GM23338 (cell line): ENCODE measurements at regions not wholly inside any gene's neighbourhood (a gene's known extent, or its start where the extent isn't known, plus 50 kb on each side); places are given as distances from the start of the nearest gene placed in this dataset.

ENCODE experiments used
- CREB1 ChIP-seq: fragments of 250-450 bp; sonication (Bioruptor Pico); IDR thresholded peaks from 2 replicates; pipeline ENCODE4 v1.5.0; 2020; ENCODE audit warnings: low read depth, mild to moderate bottlenecking, moderate library complexity
- EZH2 ChIP-seq: fragments of 200-600 bp; sonication (generic); IDR thresholded peaks from one replicate; pipeline ENCODE4 v1.8.0; 2017; ENCODE audit warnings: antibody characterized with exemption, mild to moderate bottlenecking, low read depth; ENCODE audit not compliant: unreplicated experiment
- EZH2phosphoT487 ChIP-seq: fragments of 200-600 bp; sonication (generic); IDR thresholded peaks from one replicate; pipeline ENCODE4 v1.8.1; 2018; ENCODE audit warnings: antibody characterized with exemption; ENCODE audit not compliant: unreplicated experiment
- NANOG ChIP-seq: IDR thresholded peaks from 2 replicates; pipeline ENCODE4 v1.6.1; 2016; ENCODE audit warnings: antibody characterized with exemption, borderline replicate concordance
- POLR2AphosphoS5 ChIP-seq: IDR thresholded peaks from 2 replicates; pipeline ENCODE4 v1.6.1; 2016; ENCODE audit warnings: antibody characterized with exemption, low read depth
- STAT1 ChIP-seq: IDR thresholded peaks from one replicate; pipeline ENCODE4 v1.6.1; 2016; ENCODE audit warnings: antibody characterized with exemption; ENCODE audit not compliant: unreplicated experiment
- ZNF114 ChIP-seq: fragments of 250-450 bp; sonication (Bioruptor Pico); IDR thresholded peaks from 2 replicates; pipeline ENCODE4 v1.5.0; 2020; ENCODE audit warnings: mild to moderate bottlenecking, moderate library complexity
- TF ChIP-seq, protein P1 (sequence below), 2 experiments: fragments of 200-600 bp in 1 of 2; sonication (generic) in 1 of 2; conservative IDR thresholded peaks; 2 replicates each; pipeline versions ENCODE4 v1.5.1 to v1.6.1; 2016 to 2017; ENCODE audit warnings: antibody characterized with exemption in 2 of 2, low read depth in 2 of 2, mild to moderate bottlenecking in 2 of 2, moderate library complexity in 1 of 2
- TF ChIP-seq, protein P2 (sequence below): IDR thresholded peaks from 2 replicates; pipeline ENCODE4 v1.6.1; 2016; ENCODE audit warnings: antibody characterized with exemption
- TF ChIP-seq, protein P3 (sequence below): IDR thresholded peaks from one replicate; pipeline ENCODE4 v1.6.1; 2018; ENCODE audit warnings: antibody characterized with exemption; ENCODE audit not compliant: unreplicated experiment

DNA sequence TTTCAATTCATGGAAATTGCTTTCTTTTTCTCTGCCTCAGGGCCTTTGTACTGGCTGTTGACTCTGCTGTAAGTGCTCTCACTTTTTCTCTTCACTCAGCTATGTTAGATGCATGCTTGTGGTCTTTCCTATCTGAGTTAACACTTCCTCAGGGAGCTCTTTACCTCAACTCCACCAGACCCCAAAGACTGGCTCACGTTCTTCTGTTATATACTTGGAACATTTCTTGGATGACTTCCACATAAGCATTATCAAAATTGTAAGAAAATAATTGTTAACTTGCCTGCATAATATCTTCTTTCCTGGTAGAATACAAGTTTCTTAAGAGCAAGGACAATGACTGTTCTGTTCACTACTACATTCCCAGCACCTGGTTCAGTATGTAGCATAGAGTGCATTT, 455.9 kb downstream of the EBF1 start:
- TF ChIP-seq, protein P1, sequence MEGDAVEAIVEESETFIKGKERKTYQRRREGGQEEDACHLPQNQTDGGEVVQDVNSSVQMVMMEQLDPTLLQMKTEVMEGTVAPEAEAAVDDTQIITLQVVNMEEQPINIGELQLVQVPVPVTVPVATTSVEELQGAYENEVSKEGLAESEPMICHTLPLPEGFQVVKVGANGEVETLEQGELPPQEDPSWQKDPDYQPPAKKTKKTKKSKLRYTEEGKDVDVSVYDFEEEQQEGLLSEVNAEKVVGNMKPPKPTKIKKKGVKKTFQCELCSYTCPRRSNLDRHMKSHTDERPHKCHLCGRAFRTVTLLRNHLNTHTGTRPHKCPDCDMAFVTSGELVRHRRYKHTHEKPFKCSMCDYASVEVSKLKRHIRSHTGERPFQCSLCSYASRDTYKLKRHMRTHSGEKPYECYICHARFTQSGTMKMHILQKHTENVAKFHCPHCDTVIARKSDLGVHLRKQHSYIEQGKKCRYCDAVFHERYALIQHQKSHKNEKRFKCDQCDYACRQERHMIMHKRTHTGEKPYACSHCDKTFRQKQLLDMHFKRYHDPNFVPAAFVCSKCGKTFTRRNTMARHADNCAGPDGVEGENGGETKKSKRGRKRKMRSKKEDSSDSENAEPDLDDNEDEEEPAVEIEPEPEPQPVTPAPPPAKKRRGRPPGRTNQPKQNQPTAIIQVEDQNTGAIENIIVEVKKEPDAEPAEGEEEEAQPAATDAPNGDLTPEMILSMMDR (conservative IDR thresholded peaks at IDR 0.05; ENCODE audit: low read depth in 2 of 2), result no peak
- TF ChIP-seq POLR2AphosphoS5 (no peak), CREB1 (no peak), EZH2 (no peak), STAT1 (no peak), NANOG (no peak), ZNF114 (CRISPR knock-in tag) (no peak), EZH2phosphoT487 (no peak)
- TF ChIP-seq, protein P2, sequence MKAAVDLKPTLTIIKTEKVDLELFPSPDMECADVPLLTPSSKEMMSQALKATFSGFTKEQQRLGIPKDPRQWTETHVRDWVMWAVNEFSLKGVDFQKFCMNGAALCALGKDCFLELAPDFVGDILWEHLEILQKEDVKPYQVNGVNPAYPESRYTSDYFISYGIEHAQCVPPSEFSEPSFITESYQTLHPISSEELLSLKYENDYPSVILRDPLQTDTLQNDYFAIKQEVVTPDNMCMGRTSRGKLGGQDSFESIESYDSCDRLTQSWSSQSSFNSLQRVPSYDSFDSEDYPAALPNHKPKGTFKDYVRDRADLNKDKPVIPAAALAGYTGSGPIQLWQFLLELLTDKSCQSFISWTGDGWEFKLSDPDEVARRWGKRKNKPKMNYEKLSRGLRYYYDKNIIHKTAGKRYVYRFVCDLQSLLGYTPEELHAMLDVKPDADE, result no peak
- TF ChIP-seq, protein P3, sequence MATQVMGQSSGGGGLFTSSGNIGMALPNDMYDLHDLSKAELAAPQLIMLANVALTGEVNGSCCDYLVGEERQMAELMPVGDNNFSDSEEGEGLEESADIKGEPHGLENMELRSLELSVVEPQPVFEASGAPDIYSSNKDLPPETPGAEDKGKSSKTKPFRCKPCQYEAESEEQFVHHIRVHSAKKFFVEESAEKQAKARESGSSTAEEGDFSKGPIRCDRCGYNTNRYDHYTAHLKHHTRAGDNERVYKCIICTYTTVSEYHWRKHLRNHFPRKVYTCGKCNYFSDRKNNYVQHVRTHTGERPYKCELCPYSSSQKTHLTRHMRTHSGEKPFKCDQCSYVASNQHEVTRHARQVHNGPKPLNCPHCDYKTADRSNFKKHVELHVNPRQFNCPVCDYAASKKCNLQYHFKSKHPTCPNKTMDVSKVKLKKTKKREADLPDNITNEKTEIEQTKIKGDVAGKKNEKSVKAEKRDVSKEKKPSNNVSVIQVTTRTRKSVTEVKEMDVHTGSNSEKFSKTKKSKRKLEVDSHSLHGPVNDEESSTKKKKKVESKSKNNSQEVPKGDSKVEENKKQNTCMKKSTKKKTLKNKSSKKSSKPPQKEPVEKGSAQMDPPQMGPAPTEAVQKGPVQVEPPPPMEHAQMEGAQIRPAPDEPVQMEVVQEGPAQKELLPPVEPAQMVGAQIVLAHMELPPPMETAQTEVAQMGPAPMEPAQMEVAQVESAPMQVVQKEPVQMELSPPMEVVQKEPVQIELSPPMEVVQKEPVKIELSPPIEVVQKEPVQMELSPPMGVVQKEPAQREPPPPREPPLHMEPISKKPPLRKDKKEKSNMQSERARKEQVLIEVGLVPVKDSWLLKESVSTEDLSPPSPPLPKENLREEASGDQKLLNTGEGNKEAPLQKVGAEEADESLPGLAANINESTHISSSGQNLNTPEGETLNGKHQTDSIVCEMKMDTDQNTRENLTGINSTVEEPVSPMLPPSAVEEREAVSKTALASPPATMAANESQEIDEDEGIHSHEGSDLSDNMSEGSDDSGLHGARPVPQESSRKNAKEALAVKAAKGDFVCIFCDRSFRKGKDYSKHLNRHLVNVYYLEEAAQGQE, result no peak
